ENCODE measurements at regions not wholly inside any gene's neighbourhood (a gene's known extent, or its start where the extent isn't known, plus 50 kb on each side); places are given as distances from the start of the nearest gene placed in this dataset.

DNA sequence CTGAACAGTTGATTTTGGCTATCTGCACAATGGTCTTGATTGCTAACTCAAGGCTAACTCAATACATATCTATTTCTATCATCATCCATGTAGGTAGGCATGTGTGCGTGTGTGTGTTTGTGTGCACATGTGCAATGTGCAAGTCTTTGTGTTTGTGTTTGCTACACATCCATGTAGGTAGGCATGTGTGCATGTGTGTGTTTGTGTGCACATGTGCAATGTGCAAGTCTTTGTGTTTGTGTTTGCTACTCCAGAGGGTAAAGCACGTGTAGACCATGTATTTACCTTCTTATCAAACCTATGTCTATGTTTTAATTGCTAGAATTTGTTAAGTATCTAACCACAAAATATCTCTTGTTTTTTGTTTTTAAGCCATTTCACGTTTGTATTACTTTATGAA lies 962.6 kb downstream of the LRFN5 start:
- no peak for DNase-seq
- Histone ChIP-seq H3K27me3 (replicated peaks) (no peaks in the 10 kb centered on the region), H3K27ac (no peak overlapping the region), H3K36me3 (replicated peaks) (no peaks in the 10 kb centered on the region), H3K4me3 (ENCODE audit: low read depth, low read length) (no peak overlapping the region)
- in situ Hi-C loops (cut with HindIII; ENCODE audit: low pct_ligation_motif_present, low sequenced_read_pairs) = no loop called here
- TF ChIP-seq, protein P1, sequence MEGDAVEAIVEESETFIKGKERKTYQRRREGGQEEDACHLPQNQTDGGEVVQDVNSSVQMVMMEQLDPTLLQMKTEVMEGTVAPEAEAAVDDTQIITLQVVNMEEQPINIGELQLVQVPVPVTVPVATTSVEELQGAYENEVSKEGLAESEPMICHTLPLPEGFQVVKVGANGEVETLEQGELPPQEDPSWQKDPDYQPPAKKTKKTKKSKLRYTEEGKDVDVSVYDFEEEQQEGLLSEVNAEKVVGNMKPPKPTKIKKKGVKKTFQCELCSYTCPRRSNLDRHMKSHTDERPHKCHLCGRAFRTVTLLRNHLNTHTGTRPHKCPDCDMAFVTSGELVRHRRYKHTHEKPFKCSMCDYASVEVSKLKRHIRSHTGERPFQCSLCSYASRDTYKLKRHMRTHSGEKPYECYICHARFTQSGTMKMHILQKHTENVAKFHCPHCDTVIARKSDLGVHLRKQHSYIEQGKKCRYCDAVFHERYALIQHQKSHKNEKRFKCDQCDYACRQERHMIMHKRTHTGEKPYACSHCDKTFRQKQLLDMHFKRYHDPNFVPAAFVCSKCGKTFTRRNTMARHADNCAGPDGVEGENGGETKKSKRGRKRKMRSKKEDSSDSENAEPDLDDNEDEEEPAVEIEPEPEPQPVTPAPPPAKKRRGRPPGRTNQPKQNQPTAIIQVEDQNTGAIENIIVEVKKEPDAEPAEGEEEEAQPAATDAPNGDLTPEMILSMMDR (IDR thresholded peaks at IDR 0.05; ENCODE audit: low read depth, low read length, missing control alignments) = no peak

DNA sequence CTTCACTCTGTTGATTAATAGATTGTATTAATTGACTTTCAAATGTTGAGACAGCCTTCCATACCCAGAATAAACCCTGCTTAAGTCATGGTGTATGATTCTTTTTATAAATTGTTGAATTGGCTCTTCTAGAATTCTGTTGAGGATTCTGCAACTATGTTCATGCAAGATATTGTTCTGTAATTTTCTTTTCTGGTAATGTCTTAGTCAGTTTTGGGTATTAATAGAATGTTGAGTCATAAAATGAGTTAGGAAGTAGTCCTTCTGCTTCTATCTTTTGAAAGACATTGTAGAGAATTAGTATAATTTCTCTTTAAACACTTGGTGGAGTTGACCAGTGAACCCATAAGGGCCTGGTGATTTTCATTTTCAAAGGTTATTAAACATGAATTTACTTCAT lies 958.9 kb downstream of the LRFN5 start:
- TF ChIP-seq, protein P1 (IDR thresholded peaks at IDR 0.05; ENCODE audit: low read depth, low read length, missing control alignments) = no peak
- H3K36me3 ChIP-seq (replicated peaks) = no peaks in the 10 kb centered on the region
- H3K4me3 ChIP-seq (ENCODE audit: low read depth, low read length) = no peak overlapping the region
- in situ Hi-C loops (cut with HindIII; ENCODE audit: low pct_ligation_motif_present, low sequenced_read_pairs) = no loop called here
- DNase-seq = no peak
- H3K27ac ChIP-seq = no peak overlapping the region
- no peaks in the 10 kb centered on the region for H3K27me3 ChIP-seq (replicated peaks)

DNA sequence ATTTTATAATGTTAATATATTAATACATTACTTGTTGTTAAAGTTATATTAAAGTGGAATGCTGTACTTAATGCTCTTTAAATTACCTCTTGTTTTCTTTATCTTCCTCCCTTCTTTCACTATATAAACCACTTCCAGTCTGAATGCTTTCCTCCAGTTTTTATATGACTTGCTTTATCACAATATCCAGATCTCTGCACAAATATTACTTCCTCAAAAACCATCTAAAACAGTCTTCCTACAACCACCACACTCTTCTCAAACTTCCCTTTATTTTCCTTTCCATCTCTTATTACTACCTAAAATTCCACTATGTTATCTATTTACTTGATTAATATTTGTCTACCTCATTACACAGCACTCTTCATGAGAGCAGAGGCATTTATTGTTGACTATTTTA lies 956.6 kb downstream of the LRFN5 start:
- Histone ChIP-seq H3K36me3 (replicated peaks) (no peaks in the 10 kb centered on the region), H3K4me3 (ENCODE audit: low read depth, low read length) (no peak overlapping the region), H3K27me3 (replicated peaks) (no peaks in the 10 kb centered on the region), H3K27ac (no peak overlapping the region)
- DNase-seq = no peak
- in situ Hi-C loops (cut with HindIII; ENCODE audit: low pct_ligation_motif_present, low sequenced_read_pairs) = no loop called here
- TF ChIP-seq, protein P1 (IDR thresholded peaks at IDR 0.05; ENCODE audit: low read depth, low read length, missing control alignments) = no peak

DNA sequence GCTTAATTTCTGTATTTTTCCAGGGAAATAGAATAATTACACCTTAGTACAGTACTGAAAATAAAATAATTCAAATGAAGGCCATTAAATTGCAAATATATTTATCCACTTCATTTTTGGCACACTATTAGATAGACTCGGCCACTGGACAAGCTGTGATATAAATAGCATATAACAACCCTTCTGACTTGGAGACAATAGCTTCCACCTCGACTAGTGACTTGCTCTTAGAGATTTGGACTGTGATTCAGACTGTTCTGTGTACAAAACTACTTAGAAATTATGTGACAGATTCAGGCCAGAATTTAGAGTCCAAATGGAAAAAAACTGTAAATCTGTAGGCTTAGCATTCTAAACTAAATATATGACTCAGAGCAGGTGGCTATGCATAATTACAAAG lies 949.9 kb downstream of the LRFN5 start:
- no peaks in the 10 kb centered on the region for H3K36me3 ChIP-seq (replicated peaks)
- TF ChIP-seq, protein P1 (IDR thresholded peaks at IDR 0.05; ENCODE audit: low read depth, low read length, missing control alignments) = no peak
- no peak overlapping the region for H3K4me3 ChIP-seq (ENCODE audit: low read depth, low read length)
- DNase-seq = no peak
- in situ Hi-C loops (cut with HindIII; ENCODE audit: low pct_ligation_motif_present, low sequenced_read_pairs) = no loop called here
- H3K27ac ChIP-seq = no peak overlapping the region
- no peaks in the 10 kb centered on the region for H3K27me3 ChIP-seq (replicated peaks)

DNA sequence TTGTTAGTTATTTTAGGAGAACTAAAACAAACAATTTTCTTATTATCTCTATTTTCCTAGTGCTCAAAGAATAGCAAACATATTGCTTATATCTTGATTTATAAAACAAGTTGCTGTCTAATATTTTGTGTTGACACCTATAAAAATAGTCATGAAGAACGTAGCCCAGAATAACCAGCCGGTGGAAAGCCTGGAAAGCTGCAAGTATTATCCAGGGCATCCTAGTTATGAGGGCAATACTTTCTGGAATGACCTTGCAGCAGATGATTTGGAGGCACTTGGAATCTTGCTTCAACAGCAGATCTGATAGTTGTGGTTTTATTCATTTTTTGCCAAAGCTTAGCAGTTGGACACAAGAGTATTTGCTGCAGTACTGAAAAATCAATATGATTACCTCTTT lies 948.7 kb downstream of the LRFN5 start:
- Histone ChIP-seq H3K27ac (no peak overlapping the region), H3K27me3 (replicated peaks) (no peaks in the 10 kb centered on the region), H3K36me3 (replicated peaks) (no peaks in the 10 kb centered on the region), H3K4me3 (ENCODE audit: low read depth, low read length) (no peak overlapping the region)
- DNase-seq = no peak
- TF ChIP-seq, protein P1 (IDR thresholded peaks at IDR 0.05; ENCODE audit: low read depth, low read length, missing control alignments) = no peak
- in situ Hi-C loops (cut with HindIII; ENCODE audit: low pct_ligation_motif_present, low sequenced_read_pairs) = no loop called here

DNA sequence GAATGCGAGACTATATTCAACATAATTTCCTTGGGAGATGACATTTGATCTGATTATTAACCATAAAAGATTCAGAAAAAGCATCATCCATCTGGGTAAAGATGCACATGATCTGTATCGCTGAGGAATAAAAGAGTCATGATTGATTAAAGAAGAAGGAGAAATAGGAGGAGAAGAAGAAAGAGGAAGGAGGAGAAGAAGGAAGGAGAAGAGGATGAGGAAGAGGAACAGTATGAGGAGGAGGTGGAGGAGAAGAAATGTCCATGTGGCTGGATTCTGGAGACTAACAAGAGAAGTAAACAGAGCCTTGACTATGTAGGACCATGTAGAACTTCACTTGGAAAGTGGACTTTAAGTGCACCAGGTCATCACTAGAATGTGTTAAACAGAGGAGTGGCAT lies 947.4 kb downstream of the LRFN5 start:
- DNase-seq = no peak
- H3K36me3 ChIP-seq (replicated peaks) = no peaks in the 10 kb centered on the region
- no peak overlapping the region for H3K4me3 ChIP-seq (ENCODE audit: low read depth, low read length)
- TF ChIP-seq, protein P1 (IDR thresholded peaks at IDR 0.05; ENCODE audit: low read depth, low read length, missing control alignments) = no peak
- in situ Hi-C loops (cut with HindIII; ENCODE audit: low pct_ligation_motif_present, low sequenced_read_pairs) = no loop called here
- no peak overlapping the region for H3K27ac ChIP-seq
- no peaks in the 10 kb centered on the region for H3K27me3 ChIP-seq (replicated peaks)
